ENCODE measurements at regions not wholly inside any gene's neighbourhood (a gene's known extent, or its start where the extent isn't known, plus 50 kb on each side); places are given as distances from the start of the nearest gene placed in this dataset.

DNA sequence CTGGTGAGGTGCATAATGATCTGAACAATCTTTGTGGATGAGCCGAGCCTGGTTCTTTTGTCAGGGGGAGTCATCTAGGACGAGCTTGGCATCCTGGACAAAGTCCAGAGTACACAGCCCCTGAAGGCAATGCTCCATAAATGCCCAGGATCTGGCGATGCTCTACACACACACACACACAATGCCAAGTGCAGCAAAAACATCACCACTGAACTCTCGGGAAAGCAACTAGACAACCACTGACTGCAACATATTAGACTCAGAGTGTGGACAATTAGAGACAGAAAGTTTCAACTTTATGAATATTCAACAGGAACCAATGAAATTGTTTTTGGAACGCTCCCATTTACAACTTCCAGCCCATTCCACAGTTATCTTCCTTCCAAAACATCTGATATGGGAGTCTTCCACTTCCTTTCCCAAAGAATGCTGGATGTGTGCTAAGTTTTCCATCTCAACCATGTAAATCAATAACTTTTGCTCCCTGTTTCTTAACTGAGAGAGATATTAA, 227.6 kb upstream of the ANKRD55 start:
- DNase-seq (ENCODE audit: low read depth): peak; percentile 40

- DNase-seq (ENCODE audit: low read depth): no peak
Measured at GRCh38 chr5:56460195-56460546, 227.0 kb upstream of the ANKRD55 start.

GRCh38 chr5:56459394-56460194, 226.5 kb upstream of the ANKRD55 start:
- no peak for DNase-seq (ENCODE audit: low read depth)

- peak; percentile 66 for DNase-seq (ENCODE audit: low read depth)
Measured at GRCh38 chr5:56457887-56458812, 225.0 kb upstream of the ANKRD55 start.

- DNase-seq (ENCODE audit: low read depth): peak; percentile 65
Measured at GRCh38 chr5:56456002-56456401, 222.9 kb upstream of the ANKRD55 start.

DNA sequence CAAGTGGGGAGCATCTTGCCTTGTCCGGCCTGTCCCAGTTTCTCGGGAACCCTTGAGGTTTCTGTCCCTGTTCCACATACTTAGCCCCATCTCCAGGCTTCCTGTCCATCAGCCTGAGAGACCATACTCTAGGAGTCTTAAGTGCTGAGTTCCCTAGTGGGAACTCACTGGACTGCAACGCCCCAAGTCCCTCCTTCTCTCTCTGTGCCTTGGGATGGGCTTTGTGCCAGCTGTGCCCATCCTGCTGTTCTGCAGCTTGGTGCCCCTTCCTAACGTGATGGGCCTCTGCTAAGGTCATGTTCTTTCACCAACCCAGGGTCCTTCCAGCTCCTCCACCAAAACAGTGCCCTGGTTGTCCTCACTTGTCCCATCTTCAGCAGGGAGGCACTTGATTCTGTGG, 222.3 kb upstream of the ANKRD55 start:
- DNase-seq (ENCODE audit: low read depth): no peak

DNA sequence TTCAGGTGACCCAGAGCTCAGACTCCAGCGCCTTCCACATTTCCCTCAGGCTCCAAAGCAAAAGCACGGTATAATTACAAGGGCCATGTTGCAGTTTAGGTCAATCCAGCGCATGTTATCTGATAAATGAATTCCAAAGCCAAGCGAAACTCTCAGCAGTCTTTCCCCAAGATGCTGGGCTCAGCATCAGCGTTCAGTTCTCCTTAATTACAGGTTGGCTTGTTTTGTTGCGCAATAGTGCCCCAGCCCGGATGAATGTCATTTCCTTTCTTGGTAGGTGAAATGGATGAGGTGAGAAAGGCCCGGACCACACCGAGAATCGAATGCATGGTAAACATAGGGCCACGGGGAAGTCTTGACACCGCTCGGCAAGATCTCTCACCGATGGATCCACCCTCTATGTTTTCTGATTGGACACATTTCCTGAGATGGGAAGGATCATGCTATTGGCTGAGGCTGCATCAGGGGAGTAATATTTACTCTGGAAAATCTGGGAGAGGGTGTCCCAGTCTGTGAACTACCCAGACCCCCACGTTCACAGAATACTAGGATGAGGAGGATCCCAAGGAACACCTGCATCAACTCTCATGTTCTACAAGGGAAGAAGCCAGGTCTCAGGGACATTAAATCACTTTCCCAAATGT, 221.2 kb upstream of the ANKRD55 start:
- DNase-seq (ENCODE audit: low read depth): no peak

- no peak for DNase-seq (ENCODE audit: low read depth)
Measured at GRCh38 chr5:56451742-56452141, 218.6 kb upstream of the ANKRD55 start.

- DNase-seq (ENCODE audit: low read depth): no peak
Measured at GRCh38 chr5:56450766-56451165, 217.6 kb upstream of the ANKRD55 start.

DNA sequence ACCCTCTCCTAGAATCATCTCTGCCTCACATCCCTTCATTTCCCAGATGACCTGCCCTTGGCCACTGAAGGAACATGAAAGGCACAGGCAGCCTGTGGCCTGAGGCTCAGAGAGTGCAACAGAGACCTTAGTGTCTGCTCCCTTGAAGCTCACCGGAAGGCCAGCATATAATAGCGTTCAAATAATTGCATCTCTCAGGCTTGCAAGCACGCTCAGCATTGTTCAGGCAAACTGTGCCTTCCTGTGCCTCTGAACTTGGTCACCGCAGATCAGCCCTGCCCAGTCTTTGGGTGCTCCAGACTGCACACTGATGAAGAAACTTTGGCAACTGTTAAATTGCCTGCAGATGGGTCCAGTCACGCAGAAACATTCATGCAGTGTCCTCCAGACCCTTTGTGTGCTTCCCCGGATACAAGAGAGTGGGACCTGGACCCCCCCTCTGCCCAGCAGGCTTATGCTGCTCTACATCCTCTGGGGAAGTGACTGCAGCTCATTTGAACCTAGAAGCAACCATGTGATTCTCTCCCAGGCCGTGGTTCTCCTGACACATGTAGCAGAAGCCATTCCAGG, 216.0 kb upstream of the ANKRD55 start:
- DNase-seq (ENCODE audit: low read depth): no peak

- no peak for DNase-seq (ENCODE audit: low read depth)
Measured at GRCh38 chr5:56447656-56448055, 214.5 kb upstream of the ANKRD55 start.

DNA sequence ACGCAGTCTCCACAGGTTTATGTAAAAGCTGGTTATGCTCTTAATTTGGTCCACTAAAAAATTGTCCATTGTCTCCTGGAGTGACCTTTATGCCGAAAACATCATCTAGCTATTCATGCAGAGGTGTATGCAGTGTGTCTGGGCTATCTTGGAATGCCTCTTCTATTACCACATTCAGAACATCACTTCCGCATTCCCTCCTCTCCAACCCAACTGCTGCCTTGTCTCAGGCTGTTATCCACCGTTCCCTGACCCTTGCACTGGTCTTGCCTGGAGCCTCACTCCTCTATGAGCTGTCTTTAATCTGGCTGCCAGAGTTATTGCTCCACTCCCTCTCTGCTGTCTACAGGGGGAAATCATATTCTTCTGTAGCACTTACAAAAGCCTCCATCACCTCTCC, 214.1 kb upstream of the ANKRD55 start:
- DNase-seq (ENCODE audit: low read depth): no peak

GRCh38 chr5:56446728-56447127, 213.6 kb upstream of the ANKRD55 start:
- DNase-seq (ENCODE audit: low read depth): no peak

- DNase-seq (ENCODE audit: low read depth): no peak
Measured at GRCh38 chr5:56443826-56444225, 210.7 kb upstream of the ANKRD55 start.

DNA sequence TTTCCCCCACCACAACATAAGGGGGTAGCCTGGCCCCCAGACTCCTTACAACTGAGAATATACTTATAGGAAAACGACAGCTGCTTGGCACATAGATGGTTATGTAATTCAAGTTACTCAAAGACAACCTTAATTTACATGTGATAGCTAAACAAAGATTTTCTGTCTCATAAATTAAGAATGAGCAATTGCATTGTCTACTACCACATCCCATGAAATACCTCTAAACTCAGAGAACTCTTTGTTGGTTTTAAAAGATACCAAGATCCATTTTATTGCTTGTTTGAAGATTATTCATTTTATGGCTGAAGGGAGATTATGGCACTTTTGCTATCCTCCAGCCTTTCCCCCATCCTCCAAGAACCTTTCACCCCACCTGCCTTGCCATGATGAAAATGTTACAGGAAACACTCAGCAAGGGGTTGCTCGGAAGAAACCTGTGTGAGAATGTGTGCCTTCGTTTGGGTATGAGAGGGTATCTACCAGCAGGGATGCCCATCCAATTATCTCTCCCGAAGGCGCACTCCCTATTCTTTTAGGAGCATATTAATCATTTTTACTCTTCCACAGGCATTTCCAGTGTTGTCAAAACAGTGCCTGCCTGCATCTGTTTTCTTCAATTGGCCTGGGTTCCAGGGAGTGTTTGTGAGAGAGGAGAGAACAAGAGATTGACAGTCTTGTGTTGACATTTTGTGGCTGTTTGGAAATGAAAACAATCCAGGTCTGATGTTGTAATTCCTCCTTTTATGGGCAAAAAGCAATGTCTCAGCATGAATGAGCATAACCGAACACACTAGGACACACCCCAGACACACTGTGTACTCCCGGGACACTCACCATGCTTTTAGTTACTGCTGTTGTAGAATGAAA, 208.0 kb upstream of the ANKRD55 start:
- peak; percentile 80 for DNase-seq (ENCODE audit: low read depth)

DNA sequence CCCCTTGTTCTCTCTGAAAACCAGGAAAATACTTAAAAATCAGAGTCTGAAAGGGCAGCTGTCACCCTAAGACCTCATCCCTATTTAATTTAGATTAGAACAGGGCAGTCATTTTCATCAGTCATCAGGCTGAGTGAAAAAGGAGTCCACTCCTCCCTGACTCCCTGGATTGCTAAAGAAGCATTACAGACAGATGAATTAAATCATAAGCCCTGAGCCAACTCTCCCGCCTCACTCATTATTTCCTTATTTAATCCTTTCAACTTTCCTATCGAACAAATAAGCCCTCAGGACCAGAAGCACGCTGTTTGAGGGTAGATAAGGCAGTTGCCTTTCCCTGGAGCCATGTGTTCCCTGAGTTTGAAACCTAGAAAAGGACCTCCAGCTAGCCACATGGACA, 201.9 kb upstream of the ANKRD55 start:
- DNase-seq (ENCODE audit: low read depth): no peak

DNA sequence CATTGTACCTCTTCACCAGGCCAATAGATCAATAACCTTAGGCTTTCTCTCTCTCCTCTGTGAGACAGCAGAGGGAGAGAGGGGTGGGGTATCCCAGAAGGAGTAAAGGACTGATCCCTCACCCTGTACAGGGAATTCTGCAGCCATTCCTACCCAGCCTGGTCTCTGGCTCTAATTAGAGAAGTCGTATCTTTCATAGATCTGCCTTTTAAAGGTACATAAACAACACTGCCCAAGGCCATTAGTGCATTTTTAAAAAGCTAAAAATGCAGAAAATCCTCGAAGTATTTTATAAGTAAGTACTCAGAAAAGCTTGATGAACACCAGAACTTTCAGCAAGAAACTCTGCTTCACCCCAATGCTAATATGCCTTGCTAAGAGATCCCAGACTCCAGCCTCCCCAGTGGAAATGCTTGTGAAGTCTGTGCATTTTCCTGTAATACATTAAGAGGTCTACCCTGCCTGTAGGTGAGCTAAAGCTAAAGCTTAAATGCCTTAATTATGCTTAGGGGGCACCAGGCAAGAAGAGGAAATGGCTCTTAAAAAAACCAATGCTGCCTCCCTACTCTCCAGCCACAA, 200.0 kb upstream of the ANKRD55 start:
- DNase-seq (ENCODE audit: low read depth): no peak

DNA sequence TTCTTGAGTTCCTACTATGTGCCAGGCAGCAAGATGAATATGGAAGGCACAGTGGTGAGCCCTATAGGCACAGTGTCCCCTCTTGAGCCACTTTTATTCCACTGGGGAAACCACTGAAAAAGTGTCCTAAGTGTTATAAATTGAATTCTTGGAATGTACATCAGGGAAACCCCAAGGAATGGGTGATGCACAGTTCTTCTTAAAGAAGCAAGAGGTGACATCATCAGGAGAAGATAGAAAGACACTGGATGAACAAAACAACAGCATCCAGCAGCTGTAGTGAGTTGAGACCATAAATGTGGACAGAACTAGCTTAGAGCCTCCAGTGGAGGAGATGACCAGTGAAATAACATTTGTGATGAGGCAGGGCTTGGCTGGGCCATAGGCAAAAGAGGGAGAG, 199.2 kb upstream of the ANKRD55 start:
- DNase-seq (ENCODE audit: low read depth): no peak

- no peak for DNase-seq (ENCODE audit: low read depth)
Measured at GRCh38 chr5:56430422-56430821, 197.3 kb upstream of the ANKRD55 start.

- DNase-seq (ENCODE audit: low read depth): no peak
Measured at GRCh38 chr5:56429110-56429561, 196.0 kb upstream of the ANKRD55 start.

- DNase-seq (ENCODE audit: low read depth): no peak
Measured at GRCh38 chr5:56426693-56427092, 193.6 kb upstream of the ANKRD55 start.

Data from M059J (cell line).